Heart left ventricle (tissue), 13 donors: ENCODE measurements at regions not wholly inside any gene's neighbourhood (a gene's known extent, or its start where the extent isn't known, plus 50 kb on each side); places are given as distances from the start of the nearest gene placed in this dataset.

Experiments used
- CTCF ChIP-seq, 12 donors: fragments of 200-600 bp; sonication (generic) in 4 of 12; IDR thresholded peaks; one replicate each; pipeline versions ENCODE4 v1.5.0 to v1.8.0; 2018 to 2022; ENCODE audit warnings: antibody characterized with exemption in 12 of 12, mild to moderate bottlenecking in 5 of 12
- POLR2A ChIP-seq, 2 donors: fragments of 450-650 bp; IDR thresholded peaks; one replicate each; pipeline ENCODE4 v1.6.1; 2017; ENCODE audit warnings: antibody characterized with exemption in 2 of 2, mild to moderate bottlenecking in 2 of 2, moderate library complexity in 2 of 2
- donor health status: ischemic (EF 13 %, LVEDD 7.1; RV severe dilation, severe dysfunction).
- donor health status: DM: no; HTN: yes; CAD: no.
- donor health status: DM: no; HTN: no; CAD: no.
- donor health status: ischemic (EF 25% LVEDD 6.9; RV normal size, moderate dysfunction).
- donor health status: ischemic (EF 25% LVEDD 5.7; RV mildly dilated, moderate dysfunction).
- donor health status: ischemic (EF 35%, LVEDD 5.7; RV mildly dilated, moderate dysfunction).
- donor health status: nonischemic (EF 11% LVEDD 7.7; RV severe dilation, severe dysfunction).
- donor health status: DM: yes; HTN: yes; CAD: no.
- donor health status: PGD.
- donor health status: ischemic (EF 29% LVEDD 5.4; RV normal size, mild dysfunction).
- donor health status: nonischemic (EF 23%, LVEDD 6.1; RV moderate dilation, normal function).

GRCh38 chr4:108544481-108544880 lies 75.9 kb upstream of the RPL34 start:
- TF ChIP-seq CTCF (IDR thresholded peaks at IDR 0.05) (no peak), POLR2A (IDR thresholded peaks at IDR 0.05) (no peak)
